ENCODE measurements at regions not wholly inside any gene's neighbourhood (a gene's known extent, or its start where the extent isn't known, plus 50 kb on each side); places are given as distances from the start of the nearest gene placed in this dataset.

DNA sequence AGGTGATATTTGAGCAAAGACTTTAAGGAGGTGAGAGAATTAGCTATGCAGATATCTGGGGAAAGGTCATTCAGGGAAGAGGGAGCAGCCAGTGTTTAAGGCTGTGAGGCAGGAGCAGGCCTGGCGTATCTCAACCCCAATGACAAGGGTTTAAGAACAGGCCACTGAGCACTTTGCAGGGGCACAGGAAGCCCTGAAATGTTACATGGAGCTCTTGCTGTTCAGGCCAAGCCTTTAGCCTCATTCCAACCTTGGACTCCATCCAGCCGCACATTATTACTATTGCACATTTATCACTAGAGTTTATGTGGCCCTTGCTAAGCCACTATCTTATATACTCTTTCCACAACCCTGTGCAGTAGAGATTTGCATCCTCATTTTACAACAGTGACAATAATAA is 114.0 kb downstream of the EFNB1 start:
- DNase-seq, result no peak

- DNase-seq, result peak; percentile 48
Measured at GRCh38 chrX:68942104-68942503, 113.3 kb downstream of the EFNB1 start.

DNA sequence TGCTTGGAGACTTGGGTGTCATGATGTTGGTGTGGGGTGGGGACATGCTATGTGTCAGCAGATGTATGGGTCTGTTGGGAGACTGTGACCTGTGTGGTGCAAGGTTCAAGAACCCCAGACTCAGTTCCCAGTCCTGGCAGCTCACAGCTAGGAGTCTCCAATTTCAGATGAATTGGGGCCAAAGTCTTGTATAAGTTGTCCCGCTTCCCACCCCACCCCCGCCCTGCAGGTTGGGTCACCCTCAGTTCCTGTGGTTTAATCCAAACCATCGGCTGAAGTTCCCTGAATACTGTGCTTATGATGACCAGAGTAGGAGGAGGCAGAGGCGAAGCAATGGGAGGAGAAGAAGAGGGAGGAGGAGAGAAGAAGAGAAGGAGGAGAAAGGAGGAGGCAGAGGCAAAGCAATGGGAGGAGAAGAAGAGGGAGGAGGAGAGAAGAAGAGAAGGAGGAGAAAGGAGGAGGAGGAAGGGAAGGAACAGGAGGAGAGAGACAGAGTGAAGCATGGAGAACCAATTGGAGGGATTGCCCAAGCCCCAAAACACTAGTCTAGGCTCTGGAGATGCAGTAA is 112.6 kb downstream of the EFNB1 start:
- DNase-seq, result no peak

DNA sequence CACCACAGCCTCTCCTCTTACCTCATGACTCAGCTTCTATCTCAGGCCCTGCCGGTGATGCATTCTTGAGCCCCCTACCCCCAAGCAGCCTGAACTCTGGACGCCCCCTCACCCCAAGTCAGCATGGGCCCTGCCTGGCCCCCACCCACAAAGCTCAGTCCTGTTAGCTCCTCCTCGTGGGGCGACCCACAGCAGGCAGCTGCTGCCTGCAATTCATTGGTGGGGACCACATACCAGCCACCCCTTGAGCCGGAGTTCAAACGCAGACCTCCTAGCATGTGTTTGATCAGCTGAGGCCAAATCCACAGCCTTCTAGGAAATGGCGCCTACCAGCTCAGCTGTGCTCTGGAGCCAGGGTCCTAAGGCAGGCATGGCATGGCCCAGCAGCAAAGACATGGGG is 111.8 kb downstream of the EFNB1 start:
- DNase-seq, result no peak

- no peak for DNase-seq
Measured at GRCh38 chrX:68939868-68940267, 111.0 kb downstream of the EFNB1 start.

DNA sequence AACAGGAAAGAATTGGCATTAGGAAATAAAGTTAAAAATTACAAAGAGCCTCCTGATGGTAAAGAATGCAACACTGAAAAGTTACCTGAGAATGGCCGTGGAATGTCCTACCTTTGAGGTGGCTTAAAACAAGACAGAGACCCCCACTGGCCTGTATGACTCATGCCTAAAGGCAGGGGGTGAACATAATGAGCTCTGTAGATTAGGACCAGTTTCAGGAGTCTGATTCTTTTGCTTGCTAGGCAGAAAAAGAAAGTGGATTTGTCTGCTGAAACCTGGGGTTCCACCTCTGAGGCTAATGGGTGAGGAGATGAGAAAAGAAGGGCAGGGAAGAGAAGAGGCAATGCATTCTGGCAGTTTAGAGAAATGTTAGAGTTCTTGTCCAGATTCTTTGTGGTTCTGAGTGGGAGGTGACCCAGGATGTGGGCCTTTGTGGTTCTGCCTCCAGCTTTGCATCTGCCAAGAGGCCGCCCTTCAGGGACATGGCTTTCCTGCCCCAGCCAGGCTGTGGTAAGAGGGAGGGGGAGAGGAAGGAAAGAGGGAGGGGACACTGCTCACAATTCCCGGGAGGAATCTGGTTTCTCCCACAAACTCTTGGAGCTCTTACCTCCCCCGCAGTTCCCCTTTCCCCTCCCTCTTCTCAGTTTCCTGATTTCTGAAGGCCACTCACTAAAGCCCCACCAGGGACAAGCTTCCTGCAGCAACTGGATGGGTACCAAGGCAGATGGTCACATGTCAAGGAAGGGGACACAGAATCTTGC is 109.6 kb downstream of the EFNB1 start:
- DNase-seq, result no peak

- DNase-seq, result no peak
Measured at GRCh38 chrX:68937581-68937980, 108.8 kb downstream of the EFNB1 start.

DNA sequence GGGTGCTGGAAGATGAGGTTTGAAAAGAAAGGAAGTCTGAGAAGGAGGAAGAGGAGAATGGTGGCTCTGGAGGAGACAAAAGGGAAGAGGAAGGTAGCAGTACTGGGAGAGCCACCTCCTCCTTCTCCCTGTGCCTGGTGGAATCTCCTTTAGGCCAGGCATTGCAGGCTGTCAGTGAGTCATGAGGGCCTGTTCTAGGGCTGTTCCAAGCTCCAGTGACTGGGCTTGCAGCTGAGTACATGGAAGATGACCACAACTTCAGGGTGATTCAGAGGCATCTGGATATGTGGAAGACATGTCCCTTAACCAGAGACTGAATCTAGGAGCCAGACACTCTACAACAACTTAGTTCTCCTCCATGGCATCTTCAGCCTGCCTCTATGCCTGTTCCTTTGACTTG is 107.8 kb downstream of the EFNB1 start:
- DNase-seq, result no peak

DNA sequence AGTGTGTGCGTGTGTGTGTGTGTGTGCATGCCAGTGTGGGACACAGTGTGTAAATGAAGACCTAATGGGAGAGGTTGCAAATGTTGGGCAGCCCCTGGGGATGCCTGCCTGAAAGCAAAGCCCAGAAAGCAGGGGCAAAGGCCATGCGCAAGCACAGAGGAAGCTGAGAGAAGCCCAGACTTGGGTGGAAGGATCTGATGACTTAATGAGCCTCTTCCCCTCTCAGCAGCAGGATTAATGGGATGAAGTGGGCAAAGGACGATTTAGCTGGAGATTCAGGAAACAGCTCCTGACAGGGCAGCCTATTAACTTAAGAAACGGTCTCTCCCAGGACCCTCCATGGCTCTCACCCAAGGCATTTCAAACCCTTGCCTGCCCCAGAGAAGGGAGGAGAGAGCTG is 107.3 kb downstream of the EFNB1 start:
- no peak for DNase-seq

- no peak for DNase-seq
Measured at GRCh38 chrX:68935362-68935761, 106.5 kb downstream of the EFNB1 start.

GRCh38 chrX:68934922-68935321 is 106.1 kb downstream of the EFNB1 start:
- DNase-seq, result no peak

GRCh38 chrX:68934421-68934820 is 105.6 kb downstream of the EFNB1 start:
- no peak for DNase-seq

- no peak for DNase-seq
Measured at GRCh38 chrX:68932611-68933010, 103.8 kb downstream of the EFNB1 start.

GRCh38 chrX:68931345-68931744 is 102.5 kb downstream of the EFNB1 start:
- no peak for DNase-seq

- no peak for DNase-seq
Measured at GRCh38 chrX:68930542-68931317, 101.9 kb downstream of the EFNB1 start.

- DNase-seq, result no peak
Measured at GRCh38 chrX:68929332-68930150, 100.7 kb downstream of the EFNB1 start.

- no peak for DNase-seq
Measured at GRCh38 chrX:68928401-68928800, 99.6 kb downstream of the EFNB1 start.

- no peak for DNase-seq
Measured at GRCh38 chrX:68927178-68927577, 98.4 kb downstream of the EFNB1 start.

- no peak for DNase-seq
Measured at GRCh38 chrX:68923147-68923546, 94.3 kb downstream of the EFNB1 start.

DNA sequence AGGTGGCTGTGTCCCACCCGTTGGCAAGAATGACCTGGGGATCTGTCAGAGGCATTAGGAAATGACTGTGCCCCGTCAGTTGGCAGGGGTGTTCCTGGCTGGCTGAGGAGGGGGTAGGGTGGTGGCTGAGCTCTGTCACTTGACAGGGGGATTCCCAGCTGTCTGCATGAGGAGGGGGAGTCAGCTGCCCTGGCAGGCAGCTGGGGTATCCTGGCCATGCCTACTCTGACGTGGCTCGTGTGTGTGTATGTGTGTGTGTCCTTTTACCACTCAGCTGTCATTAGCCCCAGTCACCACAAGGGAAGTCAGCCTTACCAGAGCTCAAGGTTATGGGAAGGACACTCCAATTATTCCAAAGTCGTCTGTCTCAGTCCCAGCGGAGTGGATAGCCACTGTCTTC is 93.2 kb downstream of the EFNB1 start:
- DNase-seq, result no peak

DNA sequence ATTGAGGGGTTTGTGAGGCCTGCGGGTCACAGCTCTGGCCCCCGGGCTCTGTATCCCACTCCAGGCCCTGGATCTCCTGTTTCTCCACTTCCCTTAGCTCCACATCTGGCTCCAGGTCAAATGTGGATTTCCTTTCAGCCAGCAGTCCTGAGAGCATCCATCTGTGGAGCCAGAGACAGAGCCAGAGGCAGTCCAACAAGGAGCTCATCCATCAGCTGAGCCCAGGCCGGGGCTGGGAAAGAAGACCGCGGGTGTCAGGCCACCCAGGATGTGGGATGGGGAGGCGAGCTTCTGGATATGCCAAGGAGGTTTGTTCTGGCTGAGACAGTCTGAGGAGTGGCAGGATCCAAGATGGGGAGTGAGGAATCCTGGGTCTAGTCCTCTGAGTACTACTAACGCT is 91.7 kb downstream of the EFNB1 start:
- DNase-seq, result no peak

DNA sequence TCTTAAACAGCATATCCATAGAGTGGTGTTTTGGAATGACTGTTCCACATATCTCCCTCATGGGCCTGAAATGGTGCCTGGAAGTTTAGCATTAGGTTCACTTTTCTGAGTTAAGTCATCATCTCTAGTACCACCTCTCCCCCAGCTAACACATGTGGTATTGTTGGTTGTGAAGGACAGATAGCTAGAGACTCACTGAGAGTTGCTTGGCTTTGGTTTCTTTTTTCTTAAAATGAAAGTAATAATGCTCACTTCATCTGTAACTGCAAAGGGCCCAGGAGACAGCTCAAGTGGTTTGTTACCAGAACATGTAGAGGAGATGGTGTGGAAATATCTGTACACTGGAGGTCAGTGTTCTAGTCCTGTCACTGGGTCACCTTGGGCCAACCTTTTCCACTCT is 90.9 kb downstream of the EFNB1 start:
- no peak for DNase-seq

GRCh38 chrX:68918202-68918601 is 89.4 kb downstream of the EFNB1 start:
- DNase-seq, result no peak

Data from DMS79 (cell line).